CD4-positive, alpha-beta T cell treated with Interleukin-12 subunit alpha and Interleukin-12 subunit beta, for 1 hour (primary cell): ENCODE measurements at regions not wholly inside any gene's neighbourhood (a gene's known extent, or its start where the extent isn't known, plus 50 kb on each side); places are given as distances from the start of the nearest gene placed in this dataset.

Source experiments
- DNase-seq: peaks from one replicate; pipeline ENCODE4 v3.0.0-alpha.2; 2020

GRCh38 chr13:106738186-106738678 is 170.3 kb upstream of the ARGLU1 start:
- no peak for DNase-seq

- no peak for DNase-seq
Measured at GRCh38 chr13:106736941-106737340, 169.0 kb upstream of the ARGLU1 start.

- DNase-seq: no peak
Measured at GRCh38 chr13:106734198-106734597, 166.3 kb upstream of the ARGLU1 start.

- DNase-seq: no peak
Measured at GRCh38 chr13:106723036-106723435, 155.1 kb upstream of the ARGLU1 start.

- DNase-seq: no peak
Measured at GRCh38 chr13:106722620-106723019, 154.7 kb upstream of the ARGLU1 start.

GRCh38 chr13:106721599-106721998 is 153.7 kb upstream of the ARGLU1 start:
- no peak for DNase-seq

- DNase-seq: no peak
Measured at GRCh38 chr13:106714271-106714982, 146.5 kb upstream of the ARGLU1 start.

- DNase-seq: no peak
Measured at GRCh38 chr13:106712381-106712780, 144.4 kb upstream of the ARGLU1 start.

GRCh38 chr13:106710266-106710665 is 142.3 kb upstream of the ARGLU1 start:
- DNase-seq: no peak

GRCh38 chr13:106709522-106709921 is 141.6 kb upstream of the ARGLU1 start:
- no peak for DNase-seq

- DNase-seq: no peak
Measured at GRCh38 chr13:106702505-106702904, 134.6 kb upstream of the ARGLU1 start.

GRCh38 chr13:106701771-106702341 is 133.9 kb upstream of the ARGLU1 start:
- DNase-seq: no peak

GRCh38 chr13:106700439-106700838 is 132.5 kb upstream of the ARGLU1 start:
- no peak for DNase-seq

- DNase-seq: no peak
Measured at GRCh38 chr13:106700007-106700406, 132.1 kb upstream of the ARGLU1 start.

GRCh38 chr13:106699311-106699710 is 131.4 kb upstream of the ARGLU1 start:
- DNase-seq: no peak

- DNase-seq: no peak
Measured at GRCh38 chr13:106696719-106697118, 128.8 kb upstream of the ARGLU1 start.

- peak; percentile 4 for DNase-seq
Measured at GRCh38 chr13:106696140-106696539, 128.2 kb upstream of the ARGLU1 start.

GRCh38 chr13:106695139-106695538 is 127.2 kb upstream of the ARGLU1 start:
- no peak for DNase-seq

- DNase-seq: no peak
Measured at GRCh38 chr13:106691861-106692260, 123.9 kb upstream of the ARGLU1 start.

- no peak for DNase-seq
Measured at GRCh38 chr13:106691341-106691740, 123.4 kb upstream of the ARGLU1 start.

- no peak for DNase-seq
Measured at GRCh38 chr13:106690779-106691178, 122.8 kb upstream of the ARGLU1 start.

- no peak for DNase-seq
Measured at GRCh38 chr13:106689906-106690305, 122.0 kb upstream of the ARGLU1 start.

- DNase-seq: no peak
Measured at GRCh38 chr13:106688940-106689339, 121.0 kb upstream of the ARGLU1 start.

GRCh38 chr13:106686163-106686562 is 118.2 kb upstream of the ARGLU1 start:
- no peak for DNase-seq

- no peak for DNase-seq
Measured at GRCh38 chr13:106685143-106685542, 117.2 kb upstream of the ARGLU1 start.
